Activated T-cell treated with anti-CD3 and anti-CD28 coated beads, Interleukin-2, amount 50 U/mL, for 24 hours (primary cell): ENCODE measurements at regions not wholly inside any gene's neighbourhood (a gene's known extent, or its start where the extent isn't known, plus 50 kb on each side); places are given as distances from the start of the nearest gene placed in this dataset.

Source experiments
- DNase-seq: peaks from one replicate; pipeline ENCODE4 v3.0.0-alpha.2; 2020
- H3K27ac Mint-ChIP-seq: 2 replicates; pipeline ENCODE4 v1.8.0; 2020; ENCODE audit warnings: mild to moderate bottlenecking, mixed read lengths
- H3K27me3 Mint-ChIP-seq: 2 replicates; pipeline ENCODE4 v1.8.0; 2020; ENCODE audit warnings: mixed read lengths
- H3K36me3 Mint-ChIP-seq: 2 replicates; pipeline ENCODE4 v1.8.0; 2020; ENCODE audit warnings: low read depth, mixed read lengths
- H3K4me1 Mint-ChIP-seq: 2 replicates; pipeline ENCODE4 v1.8.0; 2020; ENCODE audit warnings: low read depth, mixed read lengths
- H3K4me3 Mint-ChIP-seq: 2 replicates; pipeline ENCODE4 v1.8.0; 2020; ENCODE audit warnings: mild to moderate bottlenecking, moderate library complexity, mixed read lengths
- H3K9me3 Mint-ChIP-seq: 2 replicates; pipeline ENCODE4 v1.8.0; 2020; ENCODE audit warnings: mixed read lengths

DNA sequence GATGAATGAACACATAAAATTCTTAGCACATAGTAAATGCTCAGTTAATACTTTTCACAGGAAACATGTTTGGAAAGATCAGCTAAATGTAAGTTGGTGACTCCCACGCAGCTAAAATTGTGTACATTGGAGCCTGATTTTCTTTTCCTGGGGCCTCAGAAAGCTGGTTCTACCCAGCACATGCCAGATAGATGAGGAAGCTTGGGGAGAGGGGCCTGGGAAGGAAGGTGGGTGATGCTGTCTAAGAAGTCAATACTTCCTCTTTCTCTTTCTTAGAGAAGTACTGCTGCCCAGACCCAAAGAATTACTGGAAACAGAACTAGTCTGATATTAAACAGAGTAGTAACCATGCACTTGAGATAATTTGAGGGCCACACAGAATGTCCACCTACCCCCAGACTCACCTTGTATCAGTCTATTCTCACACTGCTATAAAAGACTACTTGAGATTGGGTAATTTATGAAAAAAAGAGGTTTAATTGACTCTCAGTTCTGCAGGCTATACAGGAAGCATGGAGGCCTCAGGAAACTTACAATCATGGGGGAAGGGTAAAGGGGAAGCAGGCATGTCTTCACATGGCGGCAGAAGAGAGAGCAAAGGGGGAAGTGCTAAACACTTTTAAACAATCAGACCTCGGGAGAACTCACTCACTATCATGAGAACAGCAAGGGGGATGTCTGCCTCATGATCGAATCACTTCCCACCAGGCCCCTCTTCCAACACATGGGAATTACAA lies 123.3 kb upstream of the MED13L start:
- Mint-ChIP-seq H3K4me3 (no peak overlapping the region), H3K27me3 (no peaks in the 10 kb centered on the region), H3K36me3 (no peaks in the 10 kb centered on the region), H3K9me3 (peaks cover 22% of the 10 kb centered on the region), H3K27ac (no peak overlapping the region), H3K4me1 (no peaks in the 10 kb centered on the region)
- DNase-seq, result no peak

GRCh38 chr12:116401565-116401964 lies 124.1 kb upstream of the MED13L start:
- Mint-ChIP-seq H3K9me3 (peaks cover 22% of the 10 kb centered on the region), H3K4me3 (no peak overlapping the region), H3K4me1 (no peaks in the 10 kb centered on the region), H3K27me3 (no peaks in the 10 kb centered on the region), H3K27ac (no peak overlapping the region), H3K36me3 (no peaks in the 10 kb centered on the region)
- DNase-seq, result no peak

DNA sequence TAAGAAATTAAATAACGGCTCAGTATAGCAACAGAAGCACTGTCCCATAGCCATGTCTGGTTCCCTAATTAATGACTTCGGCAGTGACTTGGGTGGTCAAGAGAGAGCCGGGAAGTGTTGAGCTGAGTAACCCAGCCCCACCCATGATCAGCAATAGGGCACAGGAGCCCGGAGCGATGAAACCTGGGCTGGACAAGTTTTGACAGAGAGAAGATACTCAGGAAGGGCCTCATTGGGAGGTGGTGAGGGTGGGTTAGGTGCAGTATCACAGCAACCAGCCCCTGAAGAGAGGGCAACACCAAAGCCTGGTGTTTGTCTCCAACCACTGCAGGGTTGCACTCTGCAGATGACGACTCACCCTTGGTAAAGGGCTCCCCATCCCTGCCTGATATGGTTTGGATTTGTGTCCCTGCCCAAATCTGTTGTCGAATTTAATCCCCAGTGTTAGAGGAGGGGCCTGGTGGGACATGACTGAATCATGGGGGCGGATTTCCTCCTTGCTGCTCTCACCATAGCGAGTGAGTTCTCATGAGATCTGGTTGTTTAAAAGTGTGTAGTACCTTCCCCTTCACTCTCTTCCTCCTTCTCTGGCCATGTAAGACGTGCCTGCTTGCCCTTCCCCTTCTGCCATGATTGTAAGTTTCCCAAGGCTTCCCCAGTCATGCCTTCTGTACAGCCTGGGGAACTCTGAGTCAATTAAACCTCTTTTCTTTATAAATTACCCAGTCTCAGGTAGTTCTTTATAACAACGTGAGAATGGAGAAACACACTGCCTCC lies 124.9 kb upstream of the MED13L start:
- Mint-ChIP-seq H3K27me3 (no peaks in the 10 kb centered on the region), H3K27ac (no peak overlapping the region), H3K4me1 (no peaks in the 10 kb centered on the region), H3K9me3 (peaks cover 22% of the 10 kb centered on the region), H3K36me3 (no peaks in the 10 kb centered on the region), H3K4me3 (no peak overlapping the region)
- no peak for DNase-seq

DNA sequence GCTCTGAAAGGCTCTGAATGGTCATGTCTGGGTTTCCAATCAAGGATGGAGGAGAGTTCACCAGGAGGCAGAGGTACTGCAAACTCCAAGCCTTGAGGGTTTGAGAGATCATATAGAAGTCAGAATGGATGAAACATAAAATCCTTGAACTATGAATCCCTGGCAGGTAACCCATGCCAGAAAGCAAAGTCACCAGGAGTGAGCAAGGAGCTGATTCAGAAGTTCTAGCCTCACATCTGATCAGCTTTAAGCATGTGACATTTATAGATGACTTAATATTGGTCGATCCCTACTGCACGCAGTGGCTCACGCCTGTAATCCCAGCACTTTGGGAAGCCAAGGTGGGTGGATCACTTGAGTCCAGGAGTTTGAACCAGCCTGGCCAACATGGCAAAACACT lies 126.1 kb upstream of the MED13L start:
- H3K4me1 Mint-ChIP-seq, result no peaks in the 10 kb centered on the region
- no peak overlapping the region for H3K4me3 Mint-ChIP-seq
- H3K9me3 Mint-ChIP-seq, result peaks cover 13% of the 10 kb centered on the region
- H3K27ac Mint-ChIP-seq, result no peak overlapping the region
- no peaks in the 10 kb centered on the region for H3K36me3 Mint-ChIP-seq
- H3K27me3 Mint-ChIP-seq, result no peaks in the 10 kb centered on the region
- no peak for DNase-seq

- Mint-ChIP-seq H3K27ac (no peak overlapping the region), H3K27me3 (no peaks in the 10 kb centered on the region), H3K9me3 (peaks cover 7% of the 10 kb centered on the region), H3K4me1 (no peaks in the 10 kb centered on the region), H3K4me3 (no peak overlapping the region), H3K36me3 (no peaks in the 10 kb centered on the region)
- DNase-seq, result no peak
These were observed 126.8 kb upstream of the MED13L start for GRCh38 chr12:116404247-116404646.

GRCh38 chr12:116404913-116405611 lies 127.6 kb upstream of the MED13L start:
- no peaks in the 10 kb centered on the region for H3K36me3 Mint-ChIP-seq

DNA sequence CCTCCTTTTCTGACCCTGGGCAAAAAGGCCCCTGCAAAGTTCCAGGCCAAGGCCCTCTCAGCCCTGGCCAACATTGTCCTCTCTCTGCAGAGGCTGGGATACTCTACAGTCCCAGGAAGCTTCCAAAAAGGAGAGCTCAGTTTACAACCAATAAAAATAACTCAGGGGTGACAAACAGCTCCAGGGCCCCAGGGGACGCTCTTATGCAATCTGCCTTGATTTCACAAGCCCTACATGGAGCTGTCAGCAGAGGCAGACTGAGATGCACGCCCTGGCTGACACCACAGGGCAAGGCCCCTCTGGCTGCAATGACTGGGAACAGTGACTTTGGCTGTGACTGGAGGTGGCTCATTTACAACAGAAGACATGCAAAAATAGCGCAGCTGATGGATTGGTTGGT lies 129.0 kb upstream of the MED13L start:
- no peaks in the 10 kb centered on the region for H3K4me1 Mint-ChIP-seq
- H3K27me3 Mint-ChIP-seq, result no peaks in the 10 kb centered on the region
- H3K4me3 Mint-ChIP-seq, result no peak overlapping the region
- no peak for DNase-seq
- no peak overlapping the region for H3K27ac Mint-ChIP-seq
- H3K36me3 Mint-ChIP-seq, result no peaks in the 10 kb centered on the region
- no peaks in the 10 kb centered on the region for H3K9me3 Mint-ChIP-seq

More at GRCh38 chr12:116404913-116405611, 127.6 kb upstream of the MED13L start:
- H3K27ac Mint-ChIP-seq, result no peak overlapping the region
- H3K4me1 Mint-ChIP-seq, result no peaks in the 10 kb centered on the region
- H3K9me3 Mint-ChIP-seq, result peaks cover 7% of the 10 kb centered on the region
- DNase-seq, result no peak
- no peak overlapping the region for H3K4me3 Mint-ChIP-seq
- H3K27me3 Mint-ChIP-seq, result no peaks in the 10 kb centered on the region

DNA sequence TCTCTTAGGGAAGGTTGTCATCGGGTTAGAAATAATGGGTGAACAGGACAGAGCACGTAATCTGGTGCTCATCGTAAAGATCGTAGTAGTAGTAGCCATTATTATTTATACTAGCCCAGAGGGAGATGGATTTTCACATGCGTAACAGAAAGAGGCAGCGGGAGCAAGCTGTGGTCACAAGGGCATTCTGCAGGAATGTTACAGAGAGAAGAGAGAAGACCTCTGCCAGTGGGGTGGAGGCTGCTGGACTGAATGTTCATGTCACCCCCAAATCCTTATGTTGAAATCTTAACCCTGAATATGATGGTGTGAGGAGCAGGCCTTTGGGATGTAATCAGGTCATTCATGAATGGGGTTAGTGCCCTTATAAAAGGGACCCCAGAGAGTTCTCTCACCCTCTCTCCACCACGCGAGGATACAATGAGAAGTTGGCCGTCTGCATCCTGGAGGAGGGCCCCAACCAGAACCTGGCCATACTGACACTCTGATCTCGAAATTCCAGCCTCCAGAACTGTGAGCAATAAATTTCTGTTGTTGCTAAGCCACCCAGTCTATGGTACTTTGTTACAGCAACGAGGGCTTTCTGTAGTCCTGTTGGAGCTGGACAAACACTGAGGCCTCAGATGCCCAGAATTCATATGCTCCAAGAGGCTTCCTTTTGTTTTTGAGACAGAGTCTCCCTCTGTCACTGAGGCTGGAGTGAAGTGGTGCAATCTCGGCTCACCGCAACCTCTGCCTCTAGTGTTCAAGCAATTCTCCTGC lies 131.2 kb upstream of the MED13L start:
- Mint-ChIP-seq H3K27ac (no peak overlapping the region), H3K4me1 (no peaks in the 10 kb centered on the region), H3K36me3 (no peaks in the 10 kb centered on the region), H3K9me3 (no peaks in the 10 kb centered on the region), H3K27me3 (no peaks in the 10 kb centered on the region), H3K4me3 (no peak overlapping the region)
- DNase-seq, result no peak

GRCh38 chr12:116411977-116412376 lies 134.5 kb upstream of the MED13L start:
- H3K36me3 Mint-ChIP-seq, result no peaks in the 10 kb centered on the region
- DNase-seq, result no peak
- H3K4me3 Mint-ChIP-seq, result no peak overlapping the region
- H3K27ac Mint-ChIP-seq, result no peak overlapping the region
- no peaks in the 10 kb centered on the region for H3K4me1 Mint-ChIP-seq
- H3K9me3 Mint-ChIP-seq, result no peaks in the 10 kb centered on the region
- H3K27me3 Mint-ChIP-seq, result no peaks in the 10 kb centered on the region

DNA sequence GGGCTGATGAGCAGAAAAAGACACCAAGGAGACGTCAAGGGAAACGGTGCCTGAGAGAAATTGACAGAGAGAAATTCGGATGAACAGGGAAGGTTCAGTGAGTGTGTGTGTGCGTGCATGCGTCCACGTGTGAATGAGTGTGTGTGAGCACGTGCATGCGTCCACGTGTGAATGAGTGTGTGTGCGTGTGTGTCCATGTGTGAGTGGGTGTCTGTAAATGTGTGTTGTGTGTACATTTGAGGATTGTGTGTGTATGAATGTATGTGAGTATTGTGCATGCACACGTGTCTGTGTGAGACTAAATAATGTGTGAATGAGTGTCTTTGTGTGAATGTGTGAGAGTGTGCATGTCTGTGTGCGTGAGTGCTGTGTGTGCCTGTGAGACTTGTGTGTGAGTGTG lies 137.4 kb upstream of the MED13L start:
- Mint-ChIP-seq H3K9me3 (no peaks in the 10 kb centered on the region), H3K27me3 (no peaks in the 10 kb centered on the region), H3K4me3 (no peak overlapping the region), H3K36me3 (no peaks in the 10 kb centered on the region), H3K27ac (no peak overlapping the region), H3K4me1 (no peaks in the 10 kb centered on the region)
- no peak for DNase-seq

- H3K27ac Mint-ChIP-seq, result no peak overlapping the region
- H3K36me3 Mint-ChIP-seq, result no peaks in the 10 kb centered on the region
- no peaks in the 10 kb centered on the region for H3K27me3 Mint-ChIP-seq
- no peak overlapping the region for H3K4me3 Mint-ChIP-seq
- no peak for DNase-seq
- H3K4me1 Mint-ChIP-seq, result no peaks in the 10 kb centered on the region
- H3K9me3 Mint-ChIP-seq, result no peaks in the 10 kb centered on the region
These were observed 138.1 kb upstream of the MED13L start for GRCh38 chr12:116415408-116416108.

GRCh38 chr12:116416166-116416565 lies 138.7 kb upstream of the MED13L start:
- Mint-ChIP-seq H3K27me3 (no peaks in the 10 kb centered on the region), H3K36me3 (no peaks in the 10 kb centered on the region), H3K4me3 (no peak overlapping the region), H3K9me3 (no peaks in the 10 kb centered on the region), H3K27ac (no peak overlapping the region), H3K4me1 (no peaks in the 10 kb centered on the region)
- DNase-seq, result no peak

- Mint-ChIP-seq H3K4me1 (no peaks in the 10 kb centered on the region), H3K9me3 (no peaks in the 10 kb centered on the region), H3K27me3 (no peaks in the 10 kb centered on the region), H3K4me3 (no peak overlapping the region), H3K36me3 (no peaks in the 10 kb centered on the region), H3K27ac (no peak overlapping the region)
- no peak for DNase-seq
These were observed 140.6 kb upstream of the MAP1LC3B2 start for GRCh38 chr12:116418551-116418950.
